ENCODE measurements at regions not wholly inside any gene's neighbourhood (a gene's known extent, or its start where the extent isn't known, plus 50 kb on each side); places are given as distances from the start of the nearest gene placed in this dataset.

DNA sequence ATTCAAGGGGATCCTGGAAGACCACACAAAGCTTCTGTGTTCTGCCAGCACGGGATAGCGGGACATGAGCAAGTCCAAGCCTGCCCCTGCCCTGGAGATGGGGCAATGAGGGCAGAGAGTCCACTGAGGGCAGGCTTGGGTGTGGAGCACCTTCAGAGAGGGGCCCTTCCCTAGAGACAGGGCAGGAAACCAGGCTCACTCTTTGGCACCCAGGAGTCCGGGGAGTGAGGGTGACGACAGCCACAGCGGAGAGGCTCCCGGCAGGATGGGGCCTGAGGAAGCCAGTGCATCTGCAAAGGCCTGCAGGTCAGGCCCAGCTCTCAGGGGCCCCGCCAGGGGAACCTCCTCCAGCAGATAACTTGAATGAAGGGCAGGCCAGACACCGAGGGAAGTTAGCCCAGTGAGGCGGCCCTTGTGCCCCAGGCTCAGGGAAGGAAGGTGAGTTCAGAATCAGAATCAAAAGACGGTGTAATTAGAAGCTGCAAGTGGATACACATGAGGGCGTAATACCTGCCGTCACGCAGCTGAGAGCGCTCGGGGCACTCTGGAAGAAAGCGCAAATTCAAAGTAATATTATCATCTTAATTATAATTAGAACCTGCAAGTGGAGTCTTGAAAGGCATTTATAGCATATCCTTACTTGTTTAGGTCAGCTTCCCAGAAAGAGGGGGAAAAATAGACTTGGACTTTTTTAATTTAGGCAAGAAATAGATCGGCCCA lies 142.6 kb upstream of the LGALSL start (continued):
- no peak for TF ChIP-seq HDAC2 (IDR thresholded peaks at IDR 0.05; ENCODE audit: borderline replicate concordance in 1 of 2, low read depth in 2 of 2, low read length in 2 of 2)
- TF ChIP-seq, protein P1, sequence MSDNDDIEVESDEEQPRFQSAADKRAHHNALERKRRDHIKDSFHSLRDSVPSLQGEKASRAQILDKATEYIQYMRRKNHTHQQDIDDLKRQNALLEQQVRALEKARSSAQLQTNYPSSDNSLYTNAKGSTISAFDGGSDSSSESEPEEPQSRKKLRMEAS (IDR thresholded peaks at IDR 0.05) = no peak
- no peak for TF ChIP-seq SAP30 (IDR thresholded peaks at IDR 0.05; ENCODE audit: insufficient read depth, insufficient replicate concordance, low read length)

Measured in H1 (cell line).